Neutrophil (primary cell): ENCODE measurements at regions not wholly inside any gene's neighbourhood (a gene's known extent, or its start where the extent isn't known, plus 50 kb on each side); places are given as distances from the start of the nearest gene placed in this dataset.

ENCODE experiments used
- H3K27ac ChIP-seq: fragments of 200-600 bp; sonication (generic); 2 replicates; pipeline ENCODE4 v1.5.1; 2016; ENCODE audit warnings: mild to moderate bottlenecking, moderate library complexity
- H3K27me3 ChIP-seq: fragments of 200-600 bp; sonication (generic); 2 replicates; pipeline ENCODE4 v1.6.0; 2016; ENCODE audit warnings: mild to moderate bottlenecking
- H3K36me3 ChIP-seq: fragments of 200-600 bp; sonication (generic); 2 replicates; pipeline ENCODE4 v1.5.1; 2017
- H3K4me1 ChIP-seq, 2 experiments: fragments of 200-600 bp in 1 of 2; sonication (generic) in 1 of 2; 1 replicate in 1 of 2; 2 replicates in 1 of 2; pipeline versions ENCODE4 v1.5.1 to v1.6.1; 2013 to 2016; ENCODE audit warnings: low read depth in 1 of 2, low read length in 1 of 2, mild to moderate bottlenecking in 1 of 2, moderate library complexity in 1 of 2; ENCODE audit not compliant: control insufficient read depth in 1 of 2, insufficient read depth in 1 of 2
- H3K4me3 ChIP-seq, 2 experiments: fragments of 200-600 bp in 1 of 2; sonication (generic) in 1 of 2; 1 replicate in 1 of 2; 2 replicates in 1 of 2; pipeline ENCODE4 v1.5.1; 2013 to 2016; ENCODE audit warnings: low read depth in 1 of 2, low read length in 1 of 2, mild to moderate bottlenecking in 1 of 2, moderate library complexity in 1 of 2
- H3K9me3 ChIP-seq: fragments of 200-600 bp; sonication (generic); 2 replicates; pipeline ENCODE4 v1.5.1; 2016
- CTCF ChIP-seq: fragments of 200-600 bp; sonication (generic); IDR thresholded peaks from 2 replicates; pipeline ENCODE4 v1.5.1; 2016; ENCODE audit warnings: antibody characterized with exemption

- Histone ChIP-seq H3K36me3 (no peaks in the 10 kb centered on the region), H3K4me1 (no peaks in the 10 kb centered on the region), H3K4me3 (no peak overlapping the region), H3K27me3 (no peaks in the 10 kb centered on the region), H3K9me3 (no peaks in the 10 kb centered on the region), H3K27ac (no peak overlapping the region)
- TF ChIP-seq CTCF = no peak
Observed at GRCh38 chr2:210888035-210888434, 331.6 kb downstream of the CPS1 start.

- TF ChIP-seq CTCF = no peak
- no peaks in the 10 kb centered on the region for H3K9me3 ChIP-seq
Observed at GRCh38 chr2:210895132-210895531, 338.7 kb downstream of the CPS1 start.

GRCh38 chr2:210899131-210899530 is 342.7 kb downstream of the CPS1 start:
- Histone ChIP-seq H3K9me3 (no peaks in the 10 kb centered on the region), H3K4me1 (no peaks in the 10 kb centered on the region), H3K4me3 (no peak overlapping the region), H3K27ac (no peak overlapping the region), H3K27me3 (no peaks in the 10 kb centered on the region), H3K36me3 (no peaks in the 10 kb centered on the region)
- TF ChIP-seq CTCF = no peak

More at GRCh38 chr2:210895132-210895531, 338.7 kb downstream of the CPS1 start:
- Histone ChIP-seq H3K4me3 (no peak overlapping the region), H3K4me1 (no peaks in the 10 kb centered on the region), H3K36me3 (no peaks in the 10 kb centered on the region), H3K27ac (no peak overlapping the region), H3K27me3 (no peaks in the 10 kb centered on the region)

GRCh38 chr2:210901326-210901725 is 344.9 kb downstream of the CPS1 start:
- no peaks in the 10 kb centered on the region for H3K27me3 ChIP-seq
- no peak for TF ChIP-seq CTCF

GRCh38 chr2:210912779-210913178 is 356.4 kb downstream of the CPS1 start:
- Histone ChIP-seq H3K36me3 (no peaks in the 10 kb centered on the region), H3K4me3 (no peak overlapping the region), H3K27ac (no peak overlapping the region), H3K9me3 (no peaks in the 10 kb centered on the region), H3K4me1 (no peaks in the 10 kb centered on the region), H3K27me3 (no peaks in the 10 kb centered on the region)
- no peak for TF ChIP-seq CTCF

More at GRCh38 chr2:210901326-210901725, 344.9 kb downstream of the CPS1 start:
- Histone ChIP-seq H3K27ac (no peak overlapping the region), H3K4me1 (no peaks in the 10 kb centered on the region), H3K36me3 (no peaks in the 10 kb centered on the region), H3K4me3 (no peak overlapping the region), H3K9me3 (no peaks in the 10 kb centered on the region)

GRCh38 chr2:210913461-210913860 is 357.1 kb downstream of the CPS1 start:
- H3K27ac ChIP-seq = no peak overlapping the region
- no peaks in the 10 kb centered on the region for H3K9me3 ChIP-seq
- no peak overlapping the region for H3K4me3 ChIP-seq
- no peaks in the 10 kb centered on the region for H3K4me1 ChIP-seq
- no peaks in the 10 kb centered on the region for H3K36me3 ChIP-seq
- TF ChIP-seq CTCF = no peak
- H3K27me3 ChIP-seq = no peaks in the 10 kb centered on the region
